ENCODE measurements at regions not wholly inside any gene's neighbourhood (a gene's known extent, or its start where the extent isn't known, plus 50 kb on each side); places are given as distances from the start of the nearest gene placed in this dataset.

- no peak for TF ChIP-seq CTCF (IDR thresholded peaks at IDR 0.05)
- DNase-seq, result no peak
- Histone ChIP-seq H3K27me3 (ENCODE audit: low read depth) (no peaks in the 10 kb centered on the region), H3K9me3 (no peaks in the 10 kb centered on the region), H3K4me3 (no peak overlapping the region), H3K4me1 (no peaks in the 10 kb centered on the region), H3K27ac (no peak overlapping the region), H3K36me3 (no peaks in the 10 kb centered on the region)
- intact Hi-C loops (cut with DNase I), result no loop called here
- ATAC-seq, result no peak
Measured at GRCh38 chr3:159326998-159327397, 525.1 kb downstream of the MFSD1 start.

GRCh38 chr3:159332535-159333099, 530.8 kb downstream of the MFSD1 start:
- DNase-seq (no peak), ATAC-seq (no peak)
- Histone ChIP-seq H3K27ac (no peak overlapping the region), H3K4me3 (no peak overlapping the region), H3K9me3 (no peaks in the 10 kb centered on the region), H3K4me1 (no peaks in the 10 kb centered on the region), H3K36me3 (no peaks in the 10 kb centered on the region), H3K27me3 (ENCODE audit: low read depth) (no peaks in the 10 kb centered on the region)
- no peak for TF ChIP-seq CTCF (IDR thresholded peaks at IDR 0.05)
- intact Hi-C loops (cut with DNase I), result no loop called here

DNA sequence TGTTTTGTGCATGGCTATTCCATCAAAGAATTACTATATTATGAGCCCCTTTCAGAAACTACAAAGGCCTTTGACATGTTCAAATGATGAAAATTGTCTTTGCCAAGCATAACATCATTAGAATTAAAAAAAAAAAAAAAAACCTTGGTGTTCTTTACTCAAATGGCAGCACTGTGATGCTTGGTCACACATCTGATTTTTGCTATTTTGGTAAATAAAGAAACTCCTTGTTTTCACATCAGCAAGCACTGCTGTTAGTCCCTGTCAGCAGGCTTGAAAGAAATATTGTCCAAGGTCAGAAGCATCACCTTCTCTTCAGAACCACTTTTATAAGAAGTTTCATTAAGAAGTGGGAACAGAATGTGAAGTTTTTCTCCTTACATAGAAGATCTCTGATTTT, 537.3 kb downstream of the MFSD1 start:
- ATAC-seq (no peak), DNase-seq (no peak)
- no peaks in the 10 kb centered on the region for H3K4me1 ChIP-seq
- H3K27me3 ChIP-seq (ENCODE audit: low read depth), result no peaks in the 10 kb centered on the region
- no peaks in the 10 kb centered on the region for H3K36me3 ChIP-seq
- intact Hi-C loops (cut with DNase I), result no loop called here
- H3K9me3 ChIP-seq, result peaks cover 10% of the 10 kb centered on the region
- H3K27ac ChIP-seq, result no peak overlapping the region
- no peak overlapping the region for H3K4me3 ChIP-seq
- TF ChIP-seq CTCF (IDR thresholded peaks at IDR 0.05), result no peak

GRCh38 chr3:159340877-159341500, 539.1 kb downstream of the MFSD1 start:
- no peak for DNase-seq
- Histone ChIP-seq H3K4me1 (no peaks in the 10 kb centered on the region), H3K36me3 (no peaks in the 10 kb centered on the region), H3K9me3 (peaks cover 10% of the 10 kb centered on the region), H3K27me3 (ENCODE audit: low read depth) (no peaks in the 10 kb centered on the region), H3K4me3 (no peak overlapping the region), H3K27ac (no peak overlapping the region)
- TF ChIP-seq CTCF (IDR thresholded peaks at IDR 0.05), result no peak
- intact Hi-C loops (cut with DNase I), result no loop called here
- no peak for ATAC-seq

DNA sequence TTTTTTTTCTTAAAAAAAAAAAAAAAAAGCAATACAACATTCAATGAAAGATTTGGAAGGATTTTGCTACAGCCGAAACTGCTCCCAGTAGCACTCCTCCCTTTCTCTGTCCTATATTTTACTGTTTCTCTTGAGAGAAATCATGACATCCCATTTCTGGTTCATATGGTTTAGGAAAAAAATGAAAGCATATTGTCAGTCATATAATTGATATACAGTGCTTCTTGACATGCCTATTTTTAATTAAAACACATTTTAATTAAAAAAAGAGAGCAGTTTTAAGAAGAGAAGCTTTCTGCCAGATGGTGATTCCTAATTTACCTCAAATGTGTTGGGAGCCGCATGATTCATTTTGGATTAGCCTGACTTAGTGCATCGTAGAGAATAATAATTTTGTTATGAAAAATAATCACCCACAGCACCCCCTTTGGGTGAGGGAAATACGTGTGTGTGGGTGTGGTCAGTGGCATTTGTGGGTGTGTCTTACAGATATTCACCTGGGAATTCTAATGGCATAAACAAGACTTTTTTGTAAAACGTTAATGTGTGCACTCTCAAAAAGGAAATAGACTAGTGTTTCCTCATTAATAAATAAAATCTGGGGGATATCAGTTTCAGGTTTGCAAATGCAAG, 544.5 kb downstream of the MFSD1 start:
- no peaks in the 10 kb centered on the region for H3K27me3 ChIP-seq (ENCODE audit: low read depth)
- H3K36me3 ChIP-seq, result no peaks in the 10 kb centered on the region
- no peaks in the 10 kb centered on the region for H3K4me1 ChIP-seq
- ATAC-seq (no peak), DNase-seq (no peak)
- H3K27ac ChIP-seq, result no peak overlapping the region
- intact Hi-C loops (cut with DNase I), result no loop called here
- H3K4me3 ChIP-seq, result no peak overlapping the region
- TF ChIP-seq CTCF (IDR thresholded peaks at IDR 0.05), result no peak
- peaks cover under 1% of the 10 kb centered on the region for H3K9me3 ChIP-seq
